ENCODE measurements at regions not wholly inside any gene's neighbourhood (a gene's known extent, or its start where the extent isn't known, plus 50 kb on each side); places are given as distances from the start of the nearest gene placed in this dataset.

- TF ChIP-seq CTCF (IDR thresholded peaks at IDR 0.05; ENCODE audit: borderline replicate concordance, extremely low read depth, low read length, poor library complexity, severe bottlenecking), result no peak
- no peak for TF ChIP-seq EZH2 (IDR thresholded peaks at IDR 0.05; ENCODE audit: borderline replicate concordance, low read depth, low read length, severe bottlenecking)
Observed at GRCh38 chr9:6079386-6079785, 64.0 kb upstream of the RANBP6 start.
